ENCODE measurements at regions not wholly inside any gene's neighbourhood (a gene's known extent, or its start where the extent isn't known, plus 50 kb on each side); places are given as distances from the start of the nearest gene placed in this dataset.
A peak's percentile ranks its signal among the peaks of the same experiment; 100 is the strongest.

GRCh38 chr9:106120071-106120470 lies 425.7 kb downstream of the TMEM38B start:
- H3K36me3 Mint-ChIP-seq (ENCODE audit: insufficient read depth in 1 of 3, low read depth in 3 of 3), result no peaks in the 10 kb centered on the region
- Histone ChIP-seq H2BK20ac (ENCODE audit: low read depth, low read length, poor library complexity, severe bottlenecking) (no peak overlapping the region), H3K4me1 (ENCODE audit: insufficient read depth, low read length) (no peaks in the 10 kb centered on the region), H4K5ac (ENCODE audit: insufficient read length, low read depth, low read length) (no peak overlapping the region), H2BK15ac (ENCODE audit: low read depth, low read length) (no peak overlapping the region), H3K23ac (ENCODE audit: insufficient read length, low read depth, low read length) (no peak overlapping the region), H2AK5ac (ENCODE audit: insufficient read length, low read length) (no peak overlapping the region), H3K4ac (ENCODE audit: low read depth, low read length) (no peak overlapping the region), H3K4me2 (ENCODE audit: insufficient read depth, insufficient read length, low read length) (no peak overlapping the region), H3K56ac (ENCODE audit: insufficient read length, low read depth, low read length) (no peak overlapping the region), H3K27me3 (ENCODE audit: insufficient read depth, low read length) (no peaks in the 10 kb centered on the region), H3T11ph (ENCODE audit: low read length) (no peak overlapping the region), H3K27ac (ENCODE audit: insufficient read length, low read depth, low read length) (no peak overlapping the region), H3K9me3 (ENCODE audit: control insufficient read depth, low read depth, low read length) (no peaks in the 10 kb centered on the region), H3K79me1 (ENCODE audit: insufficient read depth, low read depth, low read length, poor library complexity, severe bottlenecking) (no peaks in the 10 kb centered on the region), H2BK12ac (ENCODE audit: insufficient read length, low read depth, low read length) (no peak overlapping the region), H2AFZ (ENCODE audit: low read length) (no peak overlapping the region), H3K79me2 (ENCODE audit: insufficient read depth, low read length) (no peaks in the 10 kb centered on the region), H3K14ac (ENCODE audit: insufficient read depth, low read length) (no peak overlapping the region), H4K20me1 (ENCODE audit: control insufficient read depth, insufficient read depth, insufficient read length) (no peaks in the 10 kb centered on the region), H3K23me2 (ENCODE audit: insufficient read length, low read depth, low read length, poor library complexity, severe bottlenecking) (no peaks in the 10 kb centered on the region), H4K8ac (replicated peaks; ENCODE audit: insufficient read length, low read depth, low read length) (no peak overlapping the region), H3K18ac (ENCODE audit: insufficient read length, low read depth, low read length) (no peak overlapping the region), H2BK120ac (ENCODE audit: low read depth, low read length, poor library complexity, severe bottlenecking) (no peak overlapping the region), H2BK5ac (ENCODE audit: insufficient read length, low read length) (no peak overlapping the region), H3K9ac (ENCODE audit: extremely low read depth, insufficient read length, low read length) (no peak overlapping the region), H4K91ac (ENCODE audit: insufficient read length, low read depth, low read length) (no peak overlapping the region)
- DNase-seq, result no peak
- H3K27me3 Mint-ChIP-seq (ENCODE audit: low read depth), result no peaks in the 10 kb centered on the region
- H3K4me3 Mint-ChIP-seq, result no peak overlapping the region
- peaks cover 0 to under 1% of the 10 kb centered on the region in 2 experiments; a peak in 1 of 5 replicates for H3K9me3 Mint-ChIP-seq
- no peak for TF ChIP-seq CTCF (conservative IDR thresholded peaks at IDR 0.05)
- no peaks in the 10 kb centered on the region for H3K4me1 Mint-ChIP-seq
- peak overlapping the region in 1 of 3 experiments; percentile 44; a peak in 1 of 7 replicates for H3K27ac Mint-ChIP-seq
- WGBS (ENCODE audit: extremely low coverage, insufficient read length, low lambda C conversion rate), result no CpG with 5 or more reads among the region's 10 CpGs

Data from H9 (cell line).